GM21529 (cell line): ENCODE measurements at regions not wholly inside any gene's neighbourhood (a gene's known extent, or its start where the extent isn't known, plus 50 kb on each side); places are given as distances from the start of the nearest gene placed in this dataset.
"Not testable (repeated sequence)": the region's sequence is repeated elsewhere in the genome, so short reads cannot be mapped to it uniquely, and the experiment has no call there.

ENCODE experiments used
- ATAC-seq: cut with Tn5 transposase; IDR thresholded peaks from one replicate; pipeline ENCODE4 v1.9.1; 2021; ENCODE audit not compliant: unreplicated experiment

DNA sequence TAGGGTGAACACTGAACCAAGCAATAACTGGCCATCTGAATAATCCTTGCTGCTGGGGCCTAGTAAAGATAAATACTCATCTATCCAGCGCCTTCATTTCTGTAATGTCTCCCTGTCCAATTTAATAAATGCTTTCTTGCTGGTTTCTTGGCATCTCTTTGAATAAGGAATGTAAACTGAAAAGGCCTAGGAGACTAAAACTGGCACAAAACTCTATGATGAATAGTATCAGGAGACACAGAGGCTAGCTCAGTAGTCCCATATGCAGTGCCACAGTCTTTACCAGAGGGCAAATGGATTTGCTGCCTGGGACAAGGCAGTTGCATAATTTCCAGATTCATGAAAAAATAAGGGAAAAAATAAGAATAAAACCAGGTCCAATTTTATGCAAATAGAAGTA, 324.4 kb downstream of the CENPW start:
- no peak for ATAC-seq

DNA sequence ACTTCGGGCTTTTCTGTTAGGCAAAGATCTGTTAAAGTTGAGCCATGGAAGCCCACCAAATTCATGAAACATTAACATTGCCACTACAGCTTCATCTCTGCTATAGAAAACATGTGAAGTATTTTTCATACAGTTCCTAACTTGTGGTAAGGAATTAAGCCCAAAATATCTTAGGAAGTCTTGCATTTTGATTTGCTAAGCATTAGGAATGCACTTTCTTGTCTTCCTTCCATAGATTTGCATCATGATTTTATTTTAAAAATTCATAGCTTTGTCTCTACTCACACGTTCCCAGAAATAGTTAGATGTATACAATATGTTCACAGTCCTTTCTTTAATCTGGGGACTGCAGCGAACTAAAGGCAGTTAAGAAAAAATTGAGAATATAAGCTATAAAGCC, 325.6 kb downstream of the CENPW start:
- no peak for ATAC-seq

DNA sequence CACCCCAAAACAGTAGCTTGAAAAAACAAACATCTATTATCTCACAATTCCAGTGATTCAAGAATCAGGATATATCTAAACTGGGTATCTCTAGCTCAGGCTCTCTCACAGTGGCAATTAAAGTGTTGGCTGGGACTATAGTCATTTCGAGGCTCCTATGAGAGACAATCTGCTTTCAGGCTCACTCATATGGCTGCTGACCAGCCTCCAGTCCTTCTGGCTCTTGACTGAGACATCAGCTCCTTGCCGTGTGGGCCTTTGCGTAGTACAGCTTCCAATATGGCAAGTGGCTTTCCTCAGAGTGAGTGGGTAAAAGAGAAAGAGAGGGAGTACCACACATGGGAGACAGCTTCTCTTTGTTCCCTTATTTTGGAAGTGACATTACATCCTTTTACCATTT, 327.2 kb downstream of the CENPW start:
- no peak for ATAC-seq

GRCh38 chr6:126667728-126668127, 327.8 kb downstream of the CENPW start:
- no peak for ATAC-seq

DNA sequence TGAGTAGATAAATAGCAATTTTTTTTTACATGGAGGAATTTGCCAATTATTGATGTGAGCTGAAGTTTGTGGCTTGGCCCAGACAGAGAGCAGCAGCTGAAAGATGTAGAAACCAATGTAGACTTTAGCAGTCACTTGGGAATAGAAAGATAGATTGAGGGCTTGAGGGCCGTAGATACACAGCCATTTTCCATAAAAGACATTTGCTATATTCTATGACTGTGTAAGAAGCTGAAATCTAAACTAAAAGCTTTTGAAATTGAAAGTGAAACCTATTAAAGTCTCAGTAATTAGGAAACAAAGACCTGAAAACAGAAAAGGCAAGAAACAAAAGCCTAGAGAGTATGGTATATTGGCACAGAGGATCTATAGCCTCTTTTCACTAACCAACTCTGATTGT, 332.7 kb downstream of the CENPW start:
- ATAC-seq: peak; percentile 87

DNA sequence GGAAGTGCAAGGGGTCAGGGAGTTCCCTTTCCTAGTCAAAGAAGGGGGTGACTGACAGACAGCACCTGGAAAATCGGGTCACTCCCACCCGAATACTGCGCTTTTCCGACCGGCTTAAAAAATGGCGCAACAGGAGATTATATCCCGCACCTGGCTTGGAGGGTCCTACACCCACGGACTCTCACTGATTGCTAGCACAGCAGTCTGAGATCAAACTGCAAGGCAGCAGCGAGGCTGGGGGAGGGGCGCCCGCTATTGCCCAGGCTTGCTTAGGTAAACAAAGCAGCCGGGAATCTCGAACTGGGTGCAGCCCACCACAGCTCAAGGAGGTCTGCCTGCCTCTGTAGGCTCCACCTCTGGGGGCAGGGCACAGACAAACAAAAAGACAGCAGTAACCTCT, 333.8 kb downstream of the CENPW start:
- not testable (repeated sequence) for ATAC-seq

DNA sequence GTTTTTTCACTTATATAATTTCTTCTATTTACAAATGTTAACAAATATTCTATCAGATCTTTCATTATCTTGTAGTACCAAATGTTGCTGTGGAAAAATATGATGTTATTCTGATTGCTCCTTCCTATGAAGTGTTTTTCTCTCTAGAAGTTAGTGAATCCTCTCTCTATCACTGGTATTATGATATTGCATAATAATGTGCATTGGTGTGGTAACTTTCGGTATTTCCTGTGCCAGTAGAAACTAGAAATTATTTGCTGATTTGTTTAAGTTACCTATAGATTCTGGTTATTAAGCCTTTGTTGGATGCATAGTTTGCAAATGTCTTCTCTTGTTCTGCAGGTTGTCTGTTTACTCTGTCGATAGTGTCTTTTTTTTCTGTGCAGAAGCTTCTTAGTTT, 342.5 kb downstream of the CENPW start:
- ATAC-seq: no peak

GRCh38 chr6:126685182-126685581, 345.3 kb downstream of the CENPW start:
- ATAC-seq: no peak

DNA sequence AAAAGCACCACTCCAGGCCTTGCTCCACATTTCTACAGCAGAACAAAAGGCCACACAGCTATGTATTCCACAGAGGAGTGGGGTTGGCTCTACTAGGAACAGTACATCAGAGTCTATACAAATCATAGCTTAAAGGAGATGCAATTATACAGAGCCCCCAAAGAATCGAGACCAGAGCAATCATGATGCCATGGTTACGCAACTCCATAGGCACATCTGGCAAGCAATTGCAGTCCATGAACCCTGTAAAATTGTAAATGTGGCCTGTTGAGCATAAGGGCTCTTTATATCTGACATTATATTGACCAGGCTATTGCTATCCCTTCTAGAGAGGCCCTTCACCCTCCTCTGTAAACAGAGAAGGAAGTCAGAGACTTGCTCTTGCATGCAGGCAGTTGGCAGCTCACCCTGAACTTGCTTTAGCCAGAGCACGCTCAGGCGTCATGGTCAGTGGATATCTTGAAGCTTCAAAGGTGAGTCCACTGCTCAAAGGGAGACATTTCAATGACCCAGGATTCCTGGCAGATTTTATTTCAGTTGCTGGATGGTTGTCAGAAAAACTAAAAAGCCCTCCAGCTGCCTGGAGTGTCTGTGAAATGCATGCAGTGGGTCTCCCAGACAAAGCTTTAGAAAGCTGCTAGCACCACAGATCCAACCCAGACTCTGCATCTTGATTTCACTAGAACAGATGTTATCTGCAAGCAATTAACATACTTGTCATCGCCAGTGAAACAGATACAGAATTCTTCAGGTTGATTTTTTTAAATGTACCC, 357.2 kb downstream of the CENPW start:
- no peak for ATAC-seq

DNA sequence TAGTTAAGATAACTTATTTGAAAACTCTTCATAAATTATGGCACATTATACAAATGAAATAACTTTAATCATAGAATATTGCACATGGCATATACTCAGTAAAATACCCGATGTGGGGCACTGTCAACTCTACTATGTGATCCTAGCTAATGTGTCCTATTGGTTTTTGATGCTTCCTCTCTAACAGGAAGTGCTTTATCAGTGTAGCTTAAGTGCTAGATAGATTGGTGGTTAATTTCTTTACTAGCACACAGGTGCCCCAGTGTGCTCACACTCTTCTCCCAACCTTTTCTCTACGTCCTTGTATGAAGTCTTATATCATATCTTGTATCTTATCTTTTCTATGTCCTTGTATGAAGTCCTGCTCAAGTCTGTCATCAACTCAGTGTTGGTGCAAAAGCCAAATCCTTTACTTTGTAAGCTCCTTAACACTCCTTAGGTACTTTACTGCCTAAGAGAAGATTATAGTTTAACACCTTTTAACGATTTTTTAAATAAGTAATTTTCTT, 358.9 kb downstream of the CENPW start:
- no peak for ATAC-seq

- no peak for ATAC-seq
Observed at GRCh38 chr6:126701676-126702560, 362.0 kb downstream of the CENPW start.

DNA sequence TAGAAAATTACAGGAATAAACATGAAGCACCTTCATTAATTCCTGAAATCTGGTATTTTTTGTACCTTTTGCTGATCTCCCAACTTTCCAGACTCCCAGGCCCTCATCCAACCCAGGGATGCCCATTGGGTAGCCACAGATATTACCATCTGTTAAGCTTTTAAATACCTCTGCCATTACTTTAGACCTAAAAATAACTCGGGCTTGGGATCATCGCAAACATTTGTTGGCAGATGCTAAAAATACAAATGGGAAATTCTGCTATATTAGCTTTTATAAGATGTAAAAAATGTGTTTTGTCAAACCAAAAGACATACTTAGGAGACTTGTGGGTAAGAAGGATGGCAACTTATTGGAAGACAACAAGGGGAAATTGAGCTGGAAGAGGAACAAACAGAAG, 376.1 kb downstream of the CENPW start:
- ATAC-seq: no peak

DNA sequence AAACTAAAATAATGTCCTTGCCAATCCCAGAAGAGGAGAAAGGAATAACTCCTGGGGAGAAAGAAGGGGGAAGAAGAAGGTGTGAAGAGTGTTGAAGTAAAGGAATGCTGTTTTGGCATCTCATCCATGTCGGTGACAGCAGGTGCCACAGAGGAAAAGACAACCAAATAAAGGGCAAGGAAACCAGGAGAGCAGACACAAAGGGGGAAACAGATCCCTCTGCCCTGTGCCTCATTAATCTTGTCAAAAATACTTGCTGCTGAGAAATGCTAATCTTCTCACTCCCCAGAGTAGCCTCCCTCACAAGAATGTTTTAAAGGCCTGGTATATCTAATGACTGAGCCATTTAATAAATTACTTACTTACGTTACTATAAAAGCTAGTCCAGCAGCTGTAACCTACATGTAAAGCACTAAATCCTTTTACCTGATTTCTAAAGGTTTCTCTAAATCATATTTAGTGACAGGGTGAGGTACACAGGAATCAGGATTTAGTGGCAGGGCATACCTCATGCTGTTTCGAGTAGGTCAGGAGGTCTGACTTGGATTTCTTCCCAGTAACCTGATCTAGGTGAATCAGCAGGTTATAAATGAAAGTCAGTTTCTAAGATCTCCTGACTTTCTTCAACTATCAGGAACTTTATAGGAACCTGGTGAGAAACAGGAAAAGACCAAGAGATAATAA, 377.1 kb downstream of the CENPW start:
- ATAC-seq: no peak

DNA sequence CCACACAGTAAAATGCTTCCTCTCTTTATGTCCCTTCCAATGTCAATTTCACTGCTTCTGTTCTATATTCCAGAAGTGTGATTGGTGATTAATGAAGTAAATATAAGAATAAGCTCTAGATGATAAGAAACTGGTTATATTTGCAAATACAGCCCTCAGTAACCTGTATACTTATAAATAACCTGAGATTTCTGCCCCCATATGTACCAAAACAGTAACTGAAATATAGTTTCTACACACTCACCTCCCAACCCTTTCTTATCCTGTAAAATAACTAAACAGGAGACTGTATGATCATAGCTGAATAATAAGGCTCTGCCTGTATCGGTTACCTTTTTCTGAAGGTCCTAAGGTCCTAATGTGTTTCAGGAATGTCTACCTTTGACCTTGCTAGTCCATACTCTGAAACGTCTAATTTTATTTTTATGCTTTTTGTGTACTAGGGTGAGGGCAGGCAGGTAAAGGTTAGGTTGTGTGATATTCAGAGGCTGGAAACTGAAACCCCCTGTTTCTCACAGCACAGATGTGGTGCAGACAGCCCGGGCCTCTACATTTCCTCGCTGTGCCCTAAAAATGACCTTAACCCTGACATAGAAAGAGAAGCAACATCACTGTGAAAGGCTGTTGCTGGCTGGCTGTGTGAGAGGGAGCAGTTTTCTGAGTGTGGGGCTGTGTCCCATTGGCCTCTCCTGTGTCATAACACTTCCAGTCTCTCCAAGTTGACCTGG, 378.8 kb downstream of the CENPW start:
- ATAC-seq: peak; percentile 93

DNA sequence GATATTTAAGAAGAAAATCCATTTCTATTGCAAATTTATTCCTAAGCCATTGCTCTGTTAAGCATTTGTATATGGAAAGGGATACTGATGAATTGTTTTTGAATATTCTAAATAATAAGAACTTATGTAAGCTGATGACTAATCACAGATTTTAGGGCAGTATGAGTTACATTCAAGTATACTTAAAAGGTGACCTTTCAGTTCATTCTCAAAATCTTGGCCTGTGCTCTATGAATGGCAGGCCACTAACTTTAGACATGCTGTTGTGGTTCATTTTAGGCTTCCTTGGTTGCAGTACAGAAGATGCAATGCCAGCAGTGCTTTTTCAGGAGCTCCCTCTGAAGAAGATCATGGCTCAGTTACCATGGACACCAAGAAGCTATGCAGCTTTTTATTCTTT, 380.4 kb downstream of the CENPW start:
- ATAC-seq: no peak

DNA sequence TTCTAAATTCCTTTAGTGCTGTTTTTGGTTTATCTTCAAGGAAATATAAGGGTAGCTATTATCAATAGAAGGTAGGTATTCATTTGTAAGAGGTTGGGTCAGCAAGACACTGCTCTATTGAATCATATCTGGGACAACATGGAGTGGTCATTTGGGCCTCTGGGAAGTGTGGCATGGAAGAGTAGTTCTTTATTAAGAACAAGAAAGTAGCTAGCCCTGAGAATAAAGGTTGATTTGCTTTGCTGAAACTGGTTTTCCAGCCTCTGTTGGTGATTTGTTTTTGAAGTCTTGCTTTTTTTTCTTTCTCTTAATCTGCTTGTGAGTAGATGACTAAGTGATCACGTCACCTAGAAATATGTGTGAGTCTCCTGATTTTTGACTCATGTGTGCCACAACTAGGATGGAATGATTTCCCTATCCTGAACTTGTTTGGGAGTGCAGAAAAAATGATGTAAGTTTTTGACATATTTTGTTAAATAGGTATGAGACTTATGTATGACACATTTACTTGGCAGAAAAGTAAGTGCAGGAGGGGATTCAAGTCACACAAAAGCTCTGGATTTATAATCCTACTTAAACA, 381.8 kb downstream of the CENPW start:
- ATAC-seq: no peak

DNA sequence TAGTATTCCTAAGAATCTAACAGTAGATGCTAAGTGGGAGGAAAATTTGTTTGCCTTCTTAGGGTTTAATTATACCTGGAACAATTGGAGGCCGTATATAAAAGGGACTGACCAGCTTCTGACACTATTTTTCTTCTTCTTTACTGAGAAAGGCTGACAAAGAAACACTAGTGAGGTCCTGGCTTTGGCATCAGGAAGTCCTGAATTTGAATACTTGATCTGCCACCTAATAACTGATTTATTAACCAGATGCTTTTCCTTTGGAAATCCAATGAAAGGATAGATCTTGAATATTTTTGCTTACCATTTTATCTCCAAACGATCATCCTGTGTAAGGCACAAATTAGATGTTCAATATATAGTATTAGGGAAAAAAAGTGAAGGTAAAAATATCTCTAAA, 382.5 kb downstream of the CENPW start:
- no peak for ATAC-seq

DNA sequence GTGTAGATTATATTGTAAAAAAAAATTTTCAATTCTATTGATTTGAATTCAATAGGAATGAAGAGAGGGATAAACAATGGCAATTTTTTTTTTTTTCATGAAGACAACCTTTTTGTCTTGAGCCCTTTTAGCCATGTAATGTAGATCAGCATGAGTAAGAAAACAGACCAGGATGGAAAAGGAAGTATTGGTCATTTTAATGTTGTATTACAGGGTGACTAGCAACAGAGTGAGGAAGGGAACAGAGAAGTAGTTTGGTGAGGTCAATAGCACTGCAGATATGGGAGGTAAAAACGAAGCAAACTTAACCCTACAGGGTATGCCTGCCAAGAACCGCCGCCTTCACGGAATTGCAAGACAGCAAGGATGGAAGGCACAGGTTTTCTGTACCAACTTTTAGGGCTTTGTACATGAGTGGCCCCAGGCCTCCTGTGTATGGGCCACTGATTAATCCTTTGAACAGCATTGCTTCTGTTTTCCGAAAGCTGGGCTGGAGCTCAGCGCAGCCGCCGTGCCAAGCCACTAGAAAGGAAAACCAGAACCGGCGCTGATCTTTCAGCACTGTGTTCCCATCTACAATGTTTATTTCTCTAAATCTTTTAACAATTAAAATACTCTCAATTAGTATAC, 383.7 kb downstream of the CENPW start:
- ATAC-seq: no peak

DNA sequence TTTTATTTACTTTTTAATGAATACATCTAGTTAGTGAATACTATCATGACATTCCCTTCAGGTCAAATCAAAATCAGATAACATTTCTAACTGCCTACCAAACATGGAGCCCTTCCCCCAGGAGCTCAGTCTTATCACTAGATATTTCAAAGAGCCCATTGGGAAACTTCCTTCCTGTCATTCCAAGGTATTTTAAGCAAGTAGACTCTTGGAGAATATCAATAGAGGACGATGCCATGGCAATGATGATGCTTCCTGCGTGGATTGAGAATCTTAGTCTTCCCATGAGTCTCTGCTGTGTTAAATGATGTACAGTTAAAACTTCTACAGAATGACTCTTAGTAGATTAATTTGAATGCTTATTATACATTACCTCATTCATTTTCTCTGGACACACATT, 384.9 kb downstream of the CENPW start:
- no peak for ATAC-seq

DNA sequence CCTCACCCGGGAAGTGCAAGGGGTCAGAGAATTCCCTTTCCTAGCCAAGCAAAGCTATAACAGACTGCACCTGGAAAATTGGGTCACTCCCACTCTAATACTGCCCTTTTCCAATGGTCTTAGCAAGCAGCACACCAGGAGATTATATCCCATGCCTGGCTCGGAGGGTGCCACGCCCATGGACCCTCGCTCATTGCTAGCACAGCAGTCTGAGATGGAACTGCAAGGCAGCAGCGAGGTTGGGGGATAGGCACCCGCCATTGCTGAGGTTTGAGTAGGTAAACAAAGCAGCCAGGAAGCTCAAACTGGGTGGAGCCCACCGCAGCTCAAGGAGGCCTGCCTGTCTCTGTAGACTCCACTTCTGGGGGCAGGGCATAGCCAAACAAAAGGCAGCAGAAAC, 386.5 kb downstream of the CENPW start:
- ATAC-seq: not testable (repeated sequence)
